ENCODE measurements at regions not wholly inside any gene's neighbourhood (a gene's known extent, or its start where the extent isn't known, plus 50 kb on each side); places are given as distances from the start of the nearest gene placed in this dataset.

DNA sequence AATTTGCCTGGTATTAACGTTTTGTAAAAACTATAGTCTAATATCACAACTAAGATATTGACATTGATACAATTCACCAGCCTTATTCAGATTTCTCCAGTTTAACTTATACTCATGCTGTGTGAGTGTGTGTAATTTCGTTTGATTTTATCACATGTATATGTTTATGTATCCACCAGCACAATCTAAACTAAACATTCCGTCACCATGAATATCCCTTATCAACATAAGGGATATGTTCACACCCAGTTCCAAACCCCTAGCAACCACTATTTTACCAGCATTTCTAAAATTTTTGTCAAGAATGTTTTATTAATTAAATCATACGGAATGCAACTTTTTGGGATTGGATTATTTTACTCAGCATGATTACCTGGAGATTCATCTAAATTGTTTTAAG, 450.3 kb downstream of the FBXO15 start:
- H3K9me3 ChIP-seq (replicated peaks; ENCODE audit: control insufficient read depth, insufficient read depth, low read length), result no peaks in the 10 kb centered on the region
- SMC1A ChIA-PET (ENCODE audit: uncharacterized antibody, unreplicated experiment), result no interaction called here
- BruUV-seq (replicated peaks), result no TSS peak
- no peaks in the 10 kb centered on the region for H4K20me1 ChIP-seq (ENCODE audit: control insufficient read depth, insufficient read depth)
- FAIRE-seq, result no peak
- no peaks in the 10 kb centered on the region for H3K4me1 ChIP-seq (ENCODE audit: control insufficient read depth, insufficient read depth, low read length)
- 25% methylated on average over 4 of the region's 4 CpGs for WGBS (ENCODE audit: insufficient coverage, insufficient replicate concordance, low lambda C conversion rate, missing lambda C conversion rate)
- no peak overlapping the region for H3K4me3 ChIP-seq
- H3K36me3 ChIP-seq (ENCODE audit: control insufficient read depth in 2 of 2, insufficient read depth in 2 of 2, low read length in 1 of 2), result no peaks in the 10 kb centered on the region
- H2AFZ ChIP-seq (ENCODE audit: control insufficient read depth, low read depth, low read length), result no peak overlapping the region
- RAD21 ChIA-PET (ENCODE audit: unreplicated experiment), result no interaction called here
- POLR2A ChIA-PET, result no interaction called here
- H3K4me2 ChIP-seq (ENCODE audit: control insufficient read depth, insufficient read depth), result no peak overlapping the region
- H3K79me2 ChIP-seq (ENCODE audit: control insufficient read depth, insufficient read depth, low read length), result no peaks in the 10 kb centered on the region
- no peak for ATAC-seq
- no peak overlapping the region for H3K27ac ChIP-seq (ENCODE audit: control insufficient read depth, insufficient read depth)
- intact Hi-C loops (cut with micrococcal nuclease; ENCODE audit: unreplicated experiment), result loop anchor here (10.0 kb wide), 1 partner anchor 63 kb away; no protein-coding TSS in a partner anchor
- in situ Hi-C loops (cut with MboI), result no loop called here
- H3K9ac ChIP-seq (ENCODE audit: control insufficient read depth, insufficient read depth, low read length), result no peak overlapping the region
- CTCF ChIA-PET, result no interaction called here
- no peaks in the 10 kb centered on the region for H3K27me3 ChIP-seq (replicated peaks in 1 of 2; ENCODE audit: control insufficient read depth in 2 of 2, insufficient read depth in 2 of 2, low read length in 1 of 2)
- DNase-seq (ENCODE audit: low read depth, low spot score), result no peak
- no peak for TF ChIP-seq NR2C2 (IDR thresholded peaks at IDR 0.05; ENCODE audit: borderline replicate concordance, control insufficient read depth, insufficient read length, low read depth)
- no peak for TF ChIP-seq BCL11A (IDR thresholded peaks at IDR 0.05; ENCODE audit: low read depth, low read length)
- TF ChIP-seq CEBPZ (IDR thresholded peaks at IDR 0.05; ENCODE audit: low read depth, low read length), result no peak
- no peak for TF ChIP-seq ZBTB11 (CRISPR knock-in tag; IDR thresholded peaks at IDR 0.05)
- TF ChIP-seq CEBPB (IDR thresholded peaks at IDR 0.05; ENCODE audit: borderline replicate concordance in 1 of 2, low read depth in 2 of 2, low read length in 2 of 2), result no peak
- no peak for TF ChIP-seq STAT3 (IDR thresholded peaks at IDR 0.05; ENCODE audit: low read depth, low read length)
- TF ChIP-seq HDGF (IDR thresholded peaks at IDR 0.05), result no peak
- TF ChIP-seq, protein P1, sequence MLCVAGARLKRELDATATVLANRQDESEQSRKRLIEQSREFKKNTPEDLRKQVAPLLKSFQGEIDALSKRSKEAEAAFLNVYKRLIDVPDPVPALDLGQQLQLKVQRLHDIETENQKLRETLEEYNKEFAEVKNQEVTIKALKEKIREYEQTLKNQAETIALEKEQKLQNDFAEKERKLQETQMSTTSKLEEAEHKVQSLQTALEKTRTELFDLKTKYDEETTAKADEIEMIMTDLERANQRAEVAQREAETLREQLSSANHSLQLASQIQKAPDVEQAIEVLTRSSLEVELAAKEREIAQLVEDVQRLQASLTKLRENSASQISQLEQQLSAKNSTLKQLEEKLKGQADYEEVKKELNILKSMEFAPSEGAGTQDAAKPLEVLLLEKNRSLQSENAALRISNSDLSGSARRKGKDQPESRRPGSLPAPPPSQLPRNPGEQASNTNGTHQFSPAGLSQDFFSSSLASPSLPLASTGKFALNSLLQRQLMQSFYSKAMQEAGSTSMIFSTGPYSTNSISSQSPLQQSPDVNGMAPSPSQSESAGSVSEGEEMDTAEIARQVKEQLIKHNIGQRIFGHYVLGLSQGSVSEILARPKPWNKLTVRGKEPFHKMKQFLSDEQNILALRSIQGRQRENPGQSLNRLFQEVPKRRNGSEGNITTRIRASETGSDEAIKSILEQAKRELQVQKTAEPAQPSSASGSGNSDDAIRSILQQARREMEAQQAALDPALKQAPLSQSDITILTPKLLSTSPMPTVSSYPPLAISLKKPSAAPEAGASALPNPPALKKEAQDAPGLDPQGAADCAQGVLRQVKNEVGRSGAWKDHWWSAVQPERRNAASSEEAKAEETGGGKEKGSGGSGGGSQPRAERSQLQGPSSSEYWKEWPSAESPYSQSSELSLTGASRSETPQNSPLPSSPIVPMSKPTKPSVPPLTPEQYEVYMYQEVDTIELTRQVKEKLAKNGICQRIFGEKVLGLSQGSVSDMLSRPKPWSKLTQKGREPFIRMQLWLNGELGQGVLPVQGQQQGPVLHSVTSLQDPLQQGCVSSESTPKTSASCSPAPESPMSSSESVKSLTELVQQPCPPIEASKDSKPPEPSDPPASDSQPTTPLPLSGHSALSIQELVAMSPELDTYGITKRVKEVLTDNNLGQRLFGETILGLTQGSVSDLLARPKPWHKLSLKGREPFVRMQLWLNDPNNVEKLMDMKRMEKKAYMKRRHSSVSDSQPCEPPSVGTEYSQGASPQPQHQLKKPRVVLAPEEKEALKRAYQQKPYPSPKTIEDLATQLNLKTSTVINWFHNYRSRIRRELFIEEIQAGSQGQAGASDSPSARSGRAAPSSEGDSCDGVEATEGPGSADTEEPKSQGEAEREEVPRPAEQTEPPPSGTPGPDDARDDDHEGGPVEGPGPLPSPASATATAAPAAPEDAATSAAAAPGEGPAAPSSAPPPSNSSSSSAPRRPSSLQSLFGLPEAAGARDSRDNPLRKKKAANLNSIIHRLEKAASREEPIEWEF (IDR thresholded peaks at IDR 0.05; ENCODE audit: insufficient replicate concordance, low read depth, low read length), result no peak
- TF ChIP-seq, protein P2, sequence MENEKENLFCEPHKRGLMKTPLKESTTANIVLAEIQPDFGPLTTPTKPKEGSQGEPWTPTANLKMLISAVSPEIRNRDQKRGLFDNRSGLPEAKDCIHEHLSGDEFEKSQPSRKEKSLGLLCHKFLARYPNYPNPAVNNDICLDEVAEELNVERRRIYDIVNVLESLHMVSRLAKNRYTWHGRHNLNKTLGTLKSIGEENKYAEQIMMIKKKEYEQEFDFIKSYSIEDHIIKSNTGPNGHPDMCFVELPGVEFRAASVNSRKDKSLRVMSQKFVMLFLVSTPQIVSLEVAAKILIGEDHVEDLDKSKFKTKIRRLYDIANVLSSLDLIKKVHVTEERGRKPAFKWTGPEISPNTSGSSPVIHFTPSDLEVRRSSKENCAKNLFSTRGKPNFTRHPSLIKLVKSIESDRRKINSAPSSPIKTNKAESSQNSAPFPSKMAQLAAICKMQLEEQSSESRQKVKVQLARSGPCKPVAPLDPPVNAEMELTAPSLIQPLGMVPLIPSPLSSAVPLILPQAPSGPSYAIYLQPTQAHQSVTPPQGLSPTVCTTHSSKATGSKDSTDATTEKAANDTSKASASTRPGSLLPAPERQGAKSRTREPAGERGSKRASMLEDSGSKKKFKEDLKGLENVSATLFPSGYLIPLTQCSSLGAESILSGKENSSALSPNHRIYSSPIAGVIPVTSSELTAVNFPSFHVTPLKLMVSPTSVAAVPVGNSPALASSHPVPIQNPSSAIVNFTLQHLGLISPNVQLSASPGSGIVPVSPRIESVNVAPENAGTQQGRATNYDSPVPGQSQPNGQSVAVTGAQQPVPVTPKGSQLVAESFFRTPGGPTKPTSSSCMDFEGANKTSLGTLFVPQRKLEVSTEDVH (IDR thresholded peaks at IDR 0.05; ENCODE audit: low read depth, partially characterized antibody), result no peak
- TF ChIP-seq CREM (IDR thresholded peaks at IDR 0.05; ENCODE audit: low read depth), result no peak
